Tibial nerve (tissue), 4 donors: ENCODE measurements at regions not wholly inside any gene's neighbourhood (a gene's known extent, or its start where the extent isn't known, plus 50 kb on each side); places are given as distances from the start of the nearest gene placed in this dataset.
"Not testable (repeated sequence)": the region's sequence is repeated elsewhere in the genome, so short reads cannot be mapped to it uniquely, and the experiment has no call there.

ENCODE experiments used
- EP300 ChIP-seq, 2 donors: sonication (generic); formaldehyde crosslinking; IDR thresholded peaks; one replicate each; pipeline ENCODE4 v1.6.1; 2017; ENCODE audit warnings: antibody characterized with exemption in 2 of 2, mild to moderate bottlenecking in 1 of 2
- POLR2A ChIP-seq, 2 donors: fragments of 450-650 bp; IDR thresholded peaks; one replicate each; pipeline ENCODE4 v1.6.1; 2017; ENCODE audit warnings: antibody characterized with exemption in 2 of 2, mild to moderate bottlenecking in 2 of 2, moderate library complexity in 2 of 2
- TF ChIP-seq, protein P1 (sequence below), 5 experiments: fragments of 200-600 bp in 3 of 5; fragments of 450-650 bp in 2 of 5; sonication (generic) in 3 of 5; IDR thresholded peaks; one replicate each; pipeline ENCODE4 v1.5.1; 2016 to 2019; ENCODE audit warnings: antibody characterized with exemption in 5 of 5, mild to moderate bottlenecking in 3 of 5, moderate library complexity in 2 of 5

DNA sequence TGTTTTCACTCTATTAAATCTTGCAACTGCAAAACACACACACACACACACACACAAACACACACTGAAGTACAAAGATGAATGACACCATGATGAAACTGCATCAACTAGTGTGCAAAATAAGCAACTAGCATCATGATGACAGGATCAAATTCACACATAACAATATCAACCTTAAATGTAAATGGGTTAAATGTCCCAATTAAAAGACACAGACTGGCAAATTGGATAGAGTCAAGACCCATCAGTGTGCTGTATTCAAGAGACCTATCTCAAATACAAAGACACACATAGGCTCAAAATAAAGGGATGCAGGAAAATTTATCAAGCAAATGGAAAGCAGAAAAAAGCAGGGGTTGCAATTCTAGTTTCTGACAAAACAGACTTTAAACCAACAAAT is 87.2 kb upstream of the DCTD start:
- TF ChIP-seq EP300, POLR2A (IDR thresholded peaks at IDR 0.05): not testable (repeated sequence)
- TF ChIP-seq, protein P1, sequence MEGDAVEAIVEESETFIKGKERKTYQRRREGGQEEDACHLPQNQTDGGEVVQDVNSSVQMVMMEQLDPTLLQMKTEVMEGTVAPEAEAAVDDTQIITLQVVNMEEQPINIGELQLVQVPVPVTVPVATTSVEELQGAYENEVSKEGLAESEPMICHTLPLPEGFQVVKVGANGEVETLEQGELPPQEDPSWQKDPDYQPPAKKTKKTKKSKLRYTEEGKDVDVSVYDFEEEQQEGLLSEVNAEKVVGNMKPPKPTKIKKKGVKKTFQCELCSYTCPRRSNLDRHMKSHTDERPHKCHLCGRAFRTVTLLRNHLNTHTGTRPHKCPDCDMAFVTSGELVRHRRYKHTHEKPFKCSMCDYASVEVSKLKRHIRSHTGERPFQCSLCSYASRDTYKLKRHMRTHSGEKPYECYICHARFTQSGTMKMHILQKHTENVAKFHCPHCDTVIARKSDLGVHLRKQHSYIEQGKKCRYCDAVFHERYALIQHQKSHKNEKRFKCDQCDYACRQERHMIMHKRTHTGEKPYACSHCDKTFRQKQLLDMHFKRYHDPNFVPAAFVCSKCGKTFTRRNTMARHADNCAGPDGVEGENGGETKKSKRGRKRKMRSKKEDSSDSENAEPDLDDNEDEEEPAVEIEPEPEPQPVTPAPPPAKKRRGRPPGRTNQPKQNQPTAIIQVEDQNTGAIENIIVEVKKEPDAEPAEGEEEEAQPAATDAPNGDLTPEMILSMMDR (IDR thresholded peaks at IDR 0.05), result not testable (repeated sequence)
